ENCODE measurements at regions not wholly inside any gene's neighbourhood (a gene's known extent, or its start where the extent isn't known, plus 50 kb on each side); places are given as distances from the start of the nearest gene placed in this dataset.

GRCh38 chr21:45592208-45592619 is 50.0 kb upstream of the SLC19A1 start:
- peak in 5 of 56 donors; percentile 9 to 41 (median 28) for DNase-seq

- DNase-seq = no peak
Measured at GRCh38 chr21:45592626-45593134, 50.4 kb upstream of the SLC19A1 start.

GRCh38 chr21:45593162-45594022 is 50.1 kb upstream of the PCBP3 start:
- no peak for DNase-seq
